ENCODE measurements at regions not wholly inside any gene's neighbourhood (a gene's known extent, or its start where the extent isn't known, plus 50 kb on each side); places are given as distances from the start of the nearest gene placed in this dataset.
"Not testable (repeated sequence)": the region's sequence is repeated elsewhere in the genome, so short reads cannot be mapped to it uniquely, and the experiment has no call there.

DNA sequence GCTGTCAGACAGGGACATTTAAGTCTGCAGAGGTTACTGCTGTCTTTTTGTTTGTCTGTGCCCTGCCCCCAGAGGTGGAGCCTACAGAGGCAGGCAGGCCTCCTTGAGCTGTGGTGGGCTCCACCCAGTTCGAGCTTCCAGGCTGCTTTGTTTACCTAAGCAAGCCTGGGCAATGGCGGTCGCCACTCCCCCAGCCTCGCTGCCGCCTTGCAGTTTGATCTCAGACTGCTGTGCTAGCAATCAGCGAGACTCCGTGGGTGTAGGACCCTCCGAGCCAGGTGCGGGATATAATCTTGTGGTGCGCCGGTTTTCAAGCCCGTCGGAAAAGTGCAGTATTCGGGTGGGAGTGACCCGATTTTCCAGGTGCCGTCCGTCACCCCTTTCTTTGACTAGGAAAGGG, 468.5 kb upstream of the TLE4 start:
- not testable (repeated sequence) for TF ChIP-seq CTCF (conservative IDR thresholded peaks at IDR 0.05; ENCODE audit: low read depth, low read length); EZH2 (IDR thresholded peaks at IDR 0.05; ENCODE audit: borderline replicate concordance, low read depth, low read length, poor library complexity, severe bottlenecking)

All from A673 (cell line).